HFFc6 (cell line): ENCODE measurements at regions not wholly inside any gene's neighbourhood (a gene's known extent, or its start where the extent isn't known, plus 50 kb on each side); places are given as distances from the start of the nearest gene placed in this dataset.

Source experiments
- DNase-seq: peaks from one replicate; pipeline ENCODE4 v3.0.0-alpha.2; 2018
- H3K27ac Mint-ChIP-seq: 2 replicates; pipeline ENCODE4 v1.8.0; 2020; ENCODE audit warnings: mild to moderate bottlenecking, mixed read lengths
- H3K27me3 Mint-ChIP-seq: 2 replicates; pipeline ENCODE4 v1.8.0; 2021; ENCODE audit warnings: mild to moderate bottlenecking, moderate library complexity, mixed read lengths; ENCODE audit not compliant: insufficient read depth
- H3K36me3 Mint-ChIP-seq: 2 replicates; pipeline ENCODE4 v1.8.0; 2021; ENCODE audit warnings: low read depth, mixed read lengths
- H3K4me1 Mint-ChIP-seq: 2 replicates; pipeline ENCODE4 v1.8.0; 2020; ENCODE audit warnings: low read depth, mixed read lengths
- H3K4me3 Mint-ChIP-seq: 2 replicates; pipeline ENCODE4 v1.8.0; 2020; ENCODE audit warnings: mild to moderate bottlenecking, moderate library complexity, mixed read lengths
- H3K9me3 Mint-ChIP-seq: 2 replicates; pipeline ENCODE4 v1.8.0; 2020; ENCODE audit warnings: mild to moderate bottlenecking, mixed read lengths
- TF ChIP-seq, protein P1 (sequence below): fragments of 200-600 bp; sonication (generic); IDR thresholded peaks from 2 replicates; pipeline ENCODE4 v1.5.0; 2021; ENCODE audit warnings: antibody characterized with exemption, mild to moderate bottlenecking

DNA sequence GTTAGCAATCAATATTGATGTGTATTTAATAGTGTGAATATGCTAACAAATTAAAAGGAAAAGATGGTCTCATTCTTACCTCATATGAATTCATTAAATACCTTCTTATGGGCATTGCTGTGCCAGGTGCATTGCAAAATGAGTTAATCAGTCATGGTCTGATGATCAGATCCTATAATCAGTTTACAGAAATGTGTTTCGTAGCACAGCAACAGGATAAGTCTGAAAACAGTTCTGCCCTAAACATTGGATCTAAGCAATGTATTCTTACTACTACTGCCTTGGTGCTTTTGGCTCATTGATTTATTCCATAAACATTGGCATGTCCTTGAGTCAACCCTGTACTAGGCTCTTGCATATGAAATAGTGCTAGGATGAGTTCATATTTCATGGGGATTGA is 417.0 kb upstream of the JAG1 start:
- Mint-ChIP-seq H3K36me3 (no peaks in the 10 kb centered on the region), H3K27ac (no peak overlapping the region), H3K9me3 (no peaks in the 10 kb centered on the region; the same call in 1 of the 2 replicates), H3K4me3 (no peak overlapping the region), H3K4me1 (no peaks in the 10 kb centered on the region), H3K27me3 (no peaks in the 10 kb centered on the region; the same call in 1 of the 2 replicates)
- DNase-seq: no peak
- TF ChIP-seq, protein P1, sequence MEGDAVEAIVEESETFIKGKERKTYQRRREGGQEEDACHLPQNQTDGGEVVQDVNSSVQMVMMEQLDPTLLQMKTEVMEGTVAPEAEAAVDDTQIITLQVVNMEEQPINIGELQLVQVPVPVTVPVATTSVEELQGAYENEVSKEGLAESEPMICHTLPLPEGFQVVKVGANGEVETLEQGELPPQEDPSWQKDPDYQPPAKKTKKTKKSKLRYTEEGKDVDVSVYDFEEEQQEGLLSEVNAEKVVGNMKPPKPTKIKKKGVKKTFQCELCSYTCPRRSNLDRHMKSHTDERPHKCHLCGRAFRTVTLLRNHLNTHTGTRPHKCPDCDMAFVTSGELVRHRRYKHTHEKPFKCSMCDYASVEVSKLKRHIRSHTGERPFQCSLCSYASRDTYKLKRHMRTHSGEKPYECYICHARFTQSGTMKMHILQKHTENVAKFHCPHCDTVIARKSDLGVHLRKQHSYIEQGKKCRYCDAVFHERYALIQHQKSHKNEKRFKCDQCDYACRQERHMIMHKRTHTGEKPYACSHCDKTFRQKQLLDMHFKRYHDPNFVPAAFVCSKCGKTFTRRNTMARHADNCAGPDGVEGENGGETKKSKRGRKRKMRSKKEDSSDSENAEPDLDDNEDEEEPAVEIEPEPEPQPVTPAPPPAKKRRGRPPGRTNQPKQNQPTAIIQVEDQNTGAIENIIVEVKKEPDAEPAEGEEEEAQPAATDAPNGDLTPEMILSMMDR: no peak

GRCh38 chr20:11091511-11091910 is 417.7 kb upstream of the JAG1 start:
- TF ChIP-seq, protein P1: no peak

GRCh38 chr20:11092151-11092550 is 418.4 kb upstream of the JAG1 start:
- Mint-ChIP-seq H3K4me1 (no peaks in the 10 kb centered on the region), H3K27ac (no peak overlapping the region)
- TF ChIP-seq, protein P1: no peak

More at GRCh38 chr20:11091511-11091910, 417.7 kb upstream of the JAG1 start:
- Mint-ChIP-seq H3K27me3 (no peaks in the 10 kb centered on the region; the same call in 1 of the 2 replicates), H3K36me3 (no peaks in the 10 kb centered on the region), H3K4me1 (no peaks in the 10 kb centered on the region), H3K27ac (no peak overlapping the region), H3K9me3 (no peaks in the 10 kb centered on the region; the same call in 1 of the 2 replicates), H3K4me3 (no peak overlapping the region)
- no peak for DNase-seq

GRCh38 chr20:11094196-11094595 is 420.4 kb upstream of the JAG1 start:
- no peaks in the 10 kb centered on the region for H3K9me3 Mint-ChIP-seq
- H3K4me3 Mint-ChIP-seq: no peak overlapping the region
- H3K27me3 Mint-ChIP-seq: peaks cover 2% of the 10 kb centered on the region; the same call in 1 of the 2 replicates
- H3K36me3 Mint-ChIP-seq: no peaks in the 10 kb centered on the region
- H3K27ac Mint-ChIP-seq: no peak overlapping the region
- TF ChIP-seq, protein P1: no peak
- no peak for DNase-seq
- H3K4me1 Mint-ChIP-seq: no peaks in the 10 kb centered on the region

More at GRCh38 chr20:11092151-11092550, 418.4 kb upstream of the JAG1 start:
- Mint-ChIP-seq H3K9me3 (no peaks in the 10 kb centered on the region; the same call in 1 of the 2 replicates), H3K4me3 (no peak overlapping the region), H3K36me3 (no peaks in the 10 kb centered on the region), H3K27me3 (no peaks in the 10 kb centered on the region; the same call in 1 of the 2 replicates)
- no peak for DNase-seq

DNA sequence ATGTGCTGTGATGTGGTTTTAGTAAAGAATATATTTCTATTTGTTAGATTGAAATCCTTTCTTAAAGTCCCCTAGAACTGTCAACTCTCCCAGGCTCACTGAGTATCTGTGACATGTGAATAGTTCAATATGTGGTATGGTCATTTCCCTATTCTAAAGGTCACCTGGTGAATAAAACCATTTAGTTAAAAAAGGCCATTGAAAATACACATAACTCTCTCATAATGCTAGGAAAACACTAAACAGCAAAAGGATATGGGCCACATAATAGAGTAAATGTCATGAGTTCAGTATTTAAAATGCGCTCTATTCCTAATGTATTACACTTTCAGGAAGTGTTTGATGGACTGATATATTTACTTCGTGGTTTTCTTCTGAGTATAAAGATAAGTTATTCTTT is 420.9 kb upstream of the JAG1 start:
- no peak for DNase-seq
- Mint-ChIP-seq H3K36me3 (no peaks in the 10 kb centered on the region), H3K27me3 (peaks cover 2% of the 10 kb centered on the region; the same call in 1 of the 2 replicates), H3K27ac (no peak overlapping the region), H3K9me3 (no peaks in the 10 kb centered on the region), H3K4me3 (no peak overlapping the region), H3K4me1 (no peaks in the 10 kb centered on the region)
- TF ChIP-seq, protein P1: no peak
